CD4-positive, alpha-beta memory T cell (primary cell): ENCODE measurements at regions not wholly inside any gene's neighbourhood (a gene's known extent, or its start where the extent isn't known, plus 50 kb on each side); places are given as distances from the start of the nearest gene placed in this dataset.
"Not testable (repeated sequence)": the region's sequence is repeated elsewhere in the genome, so short reads cannot be mapped to it uniquely, and the experiment has no call there.

Source experiments
- CTCF ChIA-PET: fragments of 350-600 bp; sonication (Branson Sonifier 250); formaldehyde crosslinking; loops from one replicate; lab custom pipeline; 2021; ENCODE audit warnings: inconsistent platforms; ENCODE audit not compliant: partially characterized antibody; lab: Charles Lee
- POLR2A ChIA-PET: fragments of 350-600 bp; sonication (Branson Sonifier 250); formaldehyde crosslinking; loops from one replicate; lab custom pipeline; 2021; ENCODE audit not compliant: partially characterized antibody; lab: Charles Lee
- DNase-seq, 5 donors: peaks; one replicate each; pipeline versions ENCODE4 v3.0.0 to v3.0.0-alpha.2; 2020 to 2022; ENCODE audit warnings: mixed read lengths in 1 of 5
- H3K27ac ChIP-seq: one replicate; pipeline ENCODE4 v1.7.0; 2013; ENCODE audit warnings: low read depth, low read length
- H3K27me3 ChIP-seq: 2 replicates; pipeline ENCODE4 v1.7.0; 2013; ENCODE audit warnings: mild to moderate bottlenecking, low read length, moderate library complexity; ENCODE audit not compliant: insufficient read depth
- H3K36me3 ChIP-seq: 2 replicates; pipeline ENCODE4 v1.7.0; 2013; ENCODE audit warnings: mild to moderate bottlenecking, low read length, moderate library complexity; ENCODE audit not compliant: insufficient read depth
- H3K4me1 ChIP-seq: 2 replicates; pipeline ENCODE4 v1.7.0; 2013; ENCODE audit warnings: mild to moderate bottlenecking, low read length, moderate library complexity; ENCODE audit not compliant: insufficient read depth
- H3K4me3 ChIP-seq, 2 donors: one replicate each; pipeline ENCODE4 v1.7.0; 2013; ENCODE audit warnings: low read length in 2 of 2, mild to moderate bottlenecking in 1 of 2
- H3K9me3 ChIP-seq, 2 donors: one replicate each; pipeline ENCODE4 v1.7.0; 2013; ENCODE audit warnings: low read length in 2 of 2, control low read depth in 1 of 2; ENCODE audit not compliant: control insufficient read depth in 1 of 2
- H3K27ac Mint-ChIP-seq, 7 donors: one replicate each; pipeline ENCODE4 v1.8.0; 2020 to 2021; ENCODE audit warnings: mixed read lengths in 7 of 7, mild to moderate bottlenecking in 6 of 7, inconsistent platforms in 3 of 7, moderate library complexity in 3 of 7
- H3K27me3 Mint-ChIP-seq, 2 donors: one replicate each; pipeline ENCODE4 v1.8.0; 2020 to 2021; ENCODE audit warnings: mixed read lengths in 2 of 2
- H3K36me3 Mint-ChIP-seq, 2 donors: one replicate each; pipeline ENCODE4 v1.8.0; 2020 to 2021; ENCODE audit warnings: mixed read lengths in 2 of 2, inconsistent platforms in 1 of 2, mild to moderate bottlenecking in 1 of 2
- H3K4me1 Mint-ChIP-seq, 4 donors: one replicate each; pipeline ENCODE4 v1.8.0; 2020 to 2021; ENCODE audit warnings: mixed read lengths in 4 of 4, mild to moderate bottlenecking in 1 of 4
- H3K4me3 Mint-ChIP-seq, 8 donors: one replicate each; pipeline ENCODE4 v1.8.0; 2020 to 2021; ENCODE audit warnings: mixed read lengths in 8 of 8, mild to moderate bottlenecking in 7 of 8, moderate library complexity in 6 of 8, inconsistent platforms in 3 of 8
- H3K9me3 Mint-ChIP-seq, 8 donors: one replicate each; pipeline ENCODE4 v1.8.0; 2020 to 2021; ENCODE audit warnings: mixed read lengths in 8 of 8, mild to moderate bottlenecking in 5 of 8, inconsistent platforms in 3 of 8, moderate library complexity in 1 of 8
- intact Hi-C: fragments of 100-400 bp; cut with micrococcal nuclease; formaldehyde crosslinking; loops from one replicate; pipeline ENCODE4 v1.15.1; 2023

GRCh38 chr4:52407545-52407944, 251.6 kb downstream of the USP46 start:
- Mint-ChIP-seq H3K9me3 (peaks cover 0 to 31% (median 16%) of the 10 kb centered on the region in 8 donors), H3K27ac (no peak overlapping the region), H3K27me3 (peaks cover 0 to 6% of the 10 kb centered on the region in 2 donors), H3K4me3 (no peak overlapping the region), H3K36me3 (no peaks in the 10 kb centered on the region), H3K4me1 (no peaks in the 10 kb centered on the region)
- Histone ChIP-seq H3K4me3 (no peak overlapping the region), H3K4me1 (no peaks in the 10 kb centered on the region), H3K9me3 (peaks cover 0 to 4% of the 10 kb centered on the region in 2 donors), H3K36me3 (no peaks in the 10 kb centered on the region), H3K27me3 (no peaks in the 10 kb centered on the region), H3K27ac (no peak overlapping the region)
- intact Hi-C loops: no loop called here
- ChIA-PET POLR2A (no interaction called here), CTCF (no interaction called here)
- no peak for DNase-seq

DNA sequence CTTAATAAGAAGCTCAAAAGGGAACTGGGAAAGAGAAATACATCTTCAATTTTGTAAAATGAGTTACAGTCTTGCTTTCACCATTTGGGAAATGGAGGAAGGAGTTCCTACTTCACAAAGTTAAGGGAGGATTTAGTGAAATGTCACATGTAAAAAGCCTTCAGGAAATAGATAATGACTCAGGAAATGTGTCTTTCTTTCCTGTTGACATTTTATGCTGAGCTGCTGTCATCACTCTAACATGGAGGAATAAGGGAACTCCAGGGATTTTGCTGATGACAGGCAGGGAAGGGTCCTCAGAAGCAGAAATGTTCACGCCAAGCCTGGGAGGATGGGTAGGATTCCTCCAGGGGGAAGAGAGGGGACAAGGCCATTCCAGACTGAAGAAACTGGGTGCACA, 251.1 kb downstream of the USP46 start:
- Histone ChIP-seq H3K27ac (no peak overlapping the region), H3K4me3 (no peak overlapping the region), H3K27me3 (no peaks in the 10 kb centered on the region), H3K4me1 (no peaks in the 10 kb centered on the region), H3K36me3 (no peaks in the 10 kb centered on the region), H3K9me3 (peaks cover 0 to 4% of the 10 kb centered on the region in 2 donors)
- Mint-ChIP-seq H3K9me3 (peaks cover 0 to 35% (median 20%) of the 10 kb centered on the region in 8 donors), H3K27me3 (peaks cover under 1 to 8% of the 10 kb centered on the region in 2 donors), H3K36me3 (no peaks in the 10 kb centered on the region), H3K4me1 (no peaks in the 10 kb centered on the region), H3K4me3 (no peak overlapping the region), H3K27ac (no peak overlapping the region)
- ChIA-PET POLR2A (no interaction called here), CTCF (no interaction called here)
- intact Hi-C loops: no loop called here
- DNase-seq: no peak

- Mint-ChIP-seq H3K4me1 (no peaks in the 10 kb centered on the region), H3K27me3 (peaks cover 2 to 10% of the 10 kb centered on the region in 2 donors), H3K27ac (no peak overlapping the region), H3K9me3 (peaks cover 0 to 37% (median 22%) of the 10 kb centered on the region in 8 donors), H3K4me3 (no peak overlapping the region), H3K36me3 (no peaks in the 10 kb centered on the region)
- ChIA-PET POLR2A (no interaction called here), CTCF (no interaction called here)
- Histone ChIP-seq H3K27ac (no peak overlapping the region), H3K4me3 (no peak overlapping the region), H3K9me3 (peaks cover 0 to 4% of the 10 kb centered on the region in 2 donors), H3K27me3 (no peaks in the 10 kb centered on the region), H3K36me3 (no peaks in the 10 kb centered on the region), H3K4me1 (no peaks in the 10 kb centered on the region)
- intact Hi-C loops: no loop called here
- no peak for DNase-seq
Measured at GRCh38 chr4:52408471-52408870, 250.6 kb downstream of the USP46 start.

DNA sequence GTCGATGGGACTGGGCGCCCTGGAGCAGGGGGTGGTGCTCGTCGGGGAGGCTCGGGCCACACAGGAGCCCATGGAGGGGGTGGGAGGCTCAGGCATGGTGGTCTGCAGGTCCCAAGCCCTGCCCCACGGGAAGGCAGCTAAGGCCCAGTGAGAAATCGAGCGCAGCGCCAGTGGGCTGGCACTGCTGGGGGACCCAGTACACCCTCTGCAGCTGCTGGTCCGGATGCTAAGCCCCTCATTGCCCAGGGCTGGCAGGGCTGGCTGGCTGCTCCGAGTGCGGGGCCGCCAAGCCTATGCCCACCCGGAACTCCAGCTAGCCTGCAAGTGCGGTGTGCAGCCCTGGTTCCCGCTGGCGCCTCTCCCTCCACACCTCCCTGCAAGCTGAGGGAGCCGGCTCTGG, 249.3 kb downstream of the USP46 start:
- CTCF ChIA-PET, H3K4me3 ChIP-seq, H3K27me3 Mint-ChIP-seq: not testable (repeated sequence)

GRCh38 chr4:52410971-52411370, 248.1 kb downstream of the USP46 start:
- no peaks in the 10 kb centered on the region for H3K36me3 ChIP-seq
- Mint-ChIP-seq H3K27ac (no peak overlapping the region), H3K4me3 (no peak overlapping the region), H3K36me3 (no peaks in the 10 kb centered on the region), H3K4me1 (no peaks in the 10 kb centered on the region), H3K9me3 (peaks cover 3 to 37% (median 22%) of the 10 kb centered on the region in 8 donors), H3K27me3 (peaks cover 2 to 6% of the 10 kb centered on the region in 2 donors)
- CTCF ChIA-PET: no interaction called here
- H3K9me3 ChIP-seq: peaks cover 0 to 4% of the 10 kb centered on the region in 2 donors
- intact Hi-C loops: no loop called here
- no peaks in the 10 kb centered on the region for H3K27me3 ChIP-seq
- no peak overlapping the region for H3K27ac ChIP-seq
- POLR2A ChIA-PET: no interaction called here
- no peaks in the 10 kb centered on the region for H3K4me1 ChIP-seq
- DNase-seq: no peak
- H3K4me3 ChIP-seq: no peak overlapping the region

More for the DNA sequence above, 249.3 kb downstream of the USP46 start:
- peaks cover under 1 to 37% (median 22%) of the 10 kb centered on the region in 8 donors for H3K9me3 Mint-ChIP-seq
- intact Hi-C loops, POLR2A ChIA-PET, H3K27ac Mint-ChIP-seq, H3K36me3 Mint-ChIP-seq, DNase-seq, H3K36me3 ChIP-seq, H3K4me3 Mint-ChIP-seq, H3K4me1 Mint-ChIP-seq, H3K9me3 ChIP-seq, H3K4me1 ChIP-seq, H3K27me3 ChIP-seq, H3K27ac ChIP-seq: not testable (repeated sequence)

DNA sequence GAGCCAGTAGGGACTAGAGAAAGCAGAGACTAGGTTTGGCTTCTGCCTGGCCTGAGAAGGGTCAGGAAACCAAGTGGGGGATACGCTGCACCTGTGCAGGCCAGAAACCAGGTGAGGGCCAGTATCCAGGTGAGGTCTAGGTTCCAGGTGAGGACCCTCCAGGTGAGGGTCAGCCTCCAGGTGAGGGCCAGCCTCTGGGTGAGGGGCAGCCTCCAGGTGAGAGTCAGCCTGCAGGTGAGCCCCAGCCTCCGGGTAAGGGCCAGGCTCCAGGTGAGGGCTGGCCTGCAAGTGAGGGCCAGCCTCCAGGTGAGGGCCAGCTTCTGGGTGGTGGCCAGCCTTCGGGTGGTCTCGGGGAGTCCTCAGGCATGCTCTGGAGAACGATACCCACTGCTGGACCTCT, 238.8 kb downstream of the USP46 start:
- H3K4me1 ChIP-seq: no peaks in the 10 kb centered on the region
- POLR2A ChIA-PET: no interaction called here
- Mint-ChIP-seq H3K36me3 (no peaks in the 10 kb centered on the region), H3K9me3 (peaks cover 0 to 4% (median under 1%) of the 10 kb centered on the region in 8 donors), H3K4me1 (no peaks in the 10 kb centered on the region), H3K4me3 (no peak overlapping the region), H3K27me3 (no peaks in the 10 kb centered on the region), H3K27ac (no peak overlapping the region)
- CTCF ChIA-PET: no interaction called here
- no peak for DNase-seq
- H3K9me3 ChIP-seq: no peaks in the 10 kb centered on the region
- intact Hi-C loops: no loop called here
- H3K36me3 ChIP-seq: no peaks in the 10 kb centered on the region
- no peak overlapping the region for H3K27ac ChIP-seq
- H3K4me3 ChIP-seq: no peak overlapping the region
- no peaks in the 10 kb centered on the region for H3K27me3 ChIP-seq

GRCh38 chr4:52421811-52422213, 237.3 kb downstream of the USP46 start:
- intact Hi-C loops: no loop called here
- DNase-seq: no peak
- Histone ChIP-seq H3K4me3 (no peak overlapping the region), H3K27me3 (no peaks in the 10 kb centered on the region), H3K4me1 (no peaks in the 10 kb centered on the region), H3K27ac (no peak overlapping the region), H3K9me3 (no peaks in the 10 kb centered on the region), H3K36me3 (no peaks in the 10 kb centered on the region)
- ChIA-PET CTCF (no interaction called here), POLR2A (no interaction called here)
- no peaks in the 10 kb centered on the region for H3K27me3 Mint-ChIP-seq
- H3K4me1 Mint-ChIP-seq: no peaks in the 10 kb centered on the region
- peaks cover 0 to 4% (median 2%) of the 10 kb centered on the region in 8 donors for H3K9me3 Mint-ChIP-seq
- H3K27ac Mint-ChIP-seq: no peak overlapping the region
- no peak overlapping the region for H3K4me3 Mint-ChIP-seq
- H3K36me3 Mint-ChIP-seq: no peaks in the 10 kb centered on the region

DNA sequence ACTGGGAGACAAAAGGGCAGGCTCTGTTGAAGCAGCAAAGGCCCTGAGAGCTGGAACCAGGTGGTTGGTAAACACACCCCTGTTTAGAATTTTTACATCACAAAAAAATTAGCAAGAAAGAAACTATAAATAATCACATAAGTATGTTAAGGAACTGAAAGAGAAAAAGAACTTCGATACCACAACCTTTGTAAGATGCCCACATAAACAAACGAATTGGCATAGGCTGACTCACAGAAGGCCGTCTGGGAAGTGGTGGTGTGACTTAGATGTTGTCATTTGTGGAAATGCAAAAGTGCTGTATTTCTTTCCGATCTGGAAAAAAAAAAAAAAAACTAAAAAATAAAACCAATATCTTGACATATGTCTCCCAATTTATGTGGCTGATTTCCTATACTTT, 235.1 kb downstream of the USP46 start:
- no peaks in the 10 kb centered on the region for H3K36me3 Mint-ChIP-seq
- H3K27ac Mint-ChIP-seq: no peak overlapping the region
- no peaks in the 10 kb centered on the region for H3K4me1 Mint-ChIP-seq
- no peak for DNase-seq
- no peaks in the 10 kb centered on the region for H3K27me3 Mint-ChIP-seq
- no peak overlapping the region for H3K4me3 Mint-ChIP-seq
- ChIA-PET CTCF (no interaction called here), POLR2A (no interaction called here)
- Histone ChIP-seq H3K4me1 (no peaks in the 10 kb centered on the region), H3K4me3 (no peak overlapping the region), H3K27me3 (no peaks in the 10 kb centered on the region), H3K9me3 (no peaks in the 10 kb centered on the region), H3K36me3 (no peaks in the 10 kb centered on the region), H3K27ac (no peak overlapping the region)
- peaks cover 0 to 4% (median under 1%) of the 10 kb centered on the region in 8 donors for H3K9me3 Mint-ChIP-seq
- intact Hi-C loops: no loop called here
